H9 (cell line): ENCODE measurements at regions not wholly inside any gene's neighbourhood (a gene's known extent, or its start where the extent isn't known, plus 50 kb on each side); places are given as distances from the start of the nearest gene placed in this dataset.

Experiments used
- DNase-seq: peaks from one replicate; pipeline ENCODE4 v3.0.0-alpha.2; 2017
- H2AFZ ChIP-seq: one replicate; pipeline ENCODE4 v1.6.1; 2013; ENCODE audit warnings: mild to moderate bottlenecking, low read length, control low read depth, moderate library complexity
- H2AK5ac ChIP-seq: 2 replicates; pipeline ENCODE4 v1.6.1; 2013; ENCODE audit warnings: low read length, control low read depth, mixed read lengths; ENCODE audit not compliant: insufficient read length
- H2BK120ac ChIP-seq: one replicate; pipeline ENCODE4 v1.6.1; 2013; ENCODE audit warnings: low read depth, mild to moderate bottlenecking, low read length, control low read depth, inconsistent platforms; ENCODE audit not compliant: poor library complexity, severe bottlenecking
- H2BK12ac ChIP-seq: 2 replicates; pipeline ENCODE4 v1.6.1; 2013; ENCODE audit warnings: low read length, control low read depth, mixed read lengths, low read depth; ENCODE audit not compliant: insufficient read length
- H2BK15ac ChIP-seq: 2 replicates; pipeline ENCODE4 v1.6.1; 2013; ENCODE audit warnings: low read depth, low read length, control low read depth
- H2BK20ac ChIP-seq: one replicate; pipeline ENCODE4 v1.6.1; 2013; ENCODE audit warnings: low read depth, mild to moderate bottlenecking, low read length, control low read depth, inconsistent platforms; ENCODE audit not compliant: poor library complexity, severe bottlenecking
- H2BK5ac ChIP-seq: 2 replicates; pipeline ENCODE4 v1.6.1; 2013; ENCODE audit warnings: low read length, control low read depth, mixed read lengths; ENCODE audit not compliant: insufficient read length
- H3K14ac ChIP-seq: 2 replicates; pipeline ENCODE4 v1.6.1; 2013; ENCODE audit warnings: low read length, control low read depth; ENCODE audit not compliant: insufficient read depth
- H3K18ac ChIP-seq: 2 replicates; pipeline ENCODE4 v1.6.1; 2013; ENCODE audit warnings: low read depth, mild to moderate bottlenecking, mixed read lengths, low read length, control low read depth; ENCODE audit not compliant: insufficient read length
- H3K23ac ChIP-seq: 2 replicates; pipeline ENCODE4 v1.6.1; 2013; ENCODE audit warnings: low read length, control low read depth, mixed read lengths, low read depth; ENCODE audit not compliant: insufficient read length
- H3K23me2 ChIP-seq: 2 replicates; pipeline ENCODE4 v1.6.1; 2013; ENCODE audit warnings: low read depth, mild to moderate bottlenecking, mixed read lengths, low read length, control low read depth; ENCODE audit not compliant: insufficient read length, poor library complexity, severe bottlenecking
- H3K27ac ChIP-seq: 2 replicates; pipeline ENCODE4 v1.5.1; 2013; ENCODE audit warnings: low read length, control low read depth, mixed read lengths, low read depth; ENCODE audit not compliant: insufficient read length
- H3K27me3 ChIP-seq: 2 replicates; pipeline ENCODE4 v1.6.1; 2013; ENCODE audit warnings: low read length, control low read depth, inconsistent platforms; ENCODE audit not compliant: insufficient read depth
- H3K4ac ChIP-seq: 2 replicates; pipeline ENCODE4 v1.6.1; 2013; ENCODE audit warnings: low read depth, mild to moderate bottlenecking, control low read depth, inconsistent platforms, low read length, moderate library complexity
- H3K4me1 ChIP-seq: 2 replicates; pipeline ENCODE4 v1.6.1; 2013; ENCODE audit warnings: low read length, control low read depth, inconsistent platforms; ENCODE audit not compliant: insufficient read depth
- H3K4me2 ChIP-seq: 2 replicates; pipeline ENCODE4 v1.6.1; 2013; ENCODE audit warnings: low read length, control low read depth, mixed read lengths; ENCODE audit not compliant: insufficient read length, insufficient read depth
- H3K56ac ChIP-seq: 2 replicates; pipeline ENCODE4 v1.6.1; 2013; ENCODE audit warnings: low read depth, mild to moderate bottlenecking, mixed read lengths, low read length, control low read depth; ENCODE audit not compliant: insufficient read length
- H3K79me1 ChIP-seq: 2 replicates; pipeline ENCODE4 v1.6.1; 2013; ENCODE audit warnings: low read depth, mild to moderate bottlenecking, moderate library complexity, low read length, control low read depth, inconsistent platforms; ENCODE audit not compliant: insufficient read depth, poor library complexity, severe bottlenecking
- H3K79me2 ChIP-seq: 2 replicates; pipeline ENCODE4 v1.6.1; 2013; ENCODE audit warnings: low read length, control low read depth, inconsistent platforms; ENCODE audit not compliant: insufficient read depth
- H3K9ac ChIP-seq: 2 replicates; pipeline ENCODE4 v1.6.1; 2013; ENCODE audit warnings: low read length, control low read depth, mixed read lengths; ENCODE audit not compliant: insufficient read length; ENCODE audit errors: extremely low read depth
- H3K9me3 ChIP-seq: one replicate; pipeline ENCODE4 v1.6.1; 2013; ENCODE audit warnings: low read depth, low read length, inconsistent platforms; ENCODE audit not compliant: control insufficient read depth
- H3T11ph ChIP-seq: one replicate; pipeline ENCODE4 v1.6.1; 2013; ENCODE audit warnings: mild to moderate bottlenecking, low read length, control low read depth, inconsistent platforms
- H4K20me1 ChIP-seq: one replicate; pipeline ENCODE4 v1.6.1; 2013; ENCODE audit not compliant: control insufficient read depth, insufficient read length, insufficient read depth
- H4K5ac ChIP-seq: 2 replicates; pipeline ENCODE4 v1.6.1; 2013; ENCODE audit warnings: low read depth, mild to moderate bottlenecking, mixed read lengths, low read length, control low read depth; ENCODE audit not compliant: insufficient read length
- H4K8ac ChIP-seq: replicated peaks from 2 replicates; pipeline ENCODE4 v1.6.1; 2013; ENCODE audit warnings: low read length, control low read depth, mixed read lengths, low read depth; ENCODE audit not compliant: insufficient read length
- H4K91ac ChIP-seq: 2 replicates; pipeline ENCODE4 v1.6.1; 2013; ENCODE audit warnings: low read depth, mild to moderate bottlenecking, moderate library complexity, mixed read lengths, low read length, control low read depth; ENCODE audit not compliant: insufficient read length
- H3K27ac Mint-ChIP-seq, 3 experiments: 2 replicates in 2 of 3; 3 replicates in 1 of 3; pipeline ENCODE4 v1.8.0; 2020 to 2021; ENCODE audit warnings: mixed read lengths in 3 of 3, mild to moderate bottlenecking in 1 of 3, moderate library complexity in 1 of 3
- H3K27me3 Mint-ChIP-seq: 2 replicates; pipeline ENCODE4 v1.8.0; 2021; ENCODE audit warnings: low read depth, mild to moderate bottlenecking, moderate library complexity, mixed read lengths
- H3K36me3 Mint-ChIP-seq, 3 experiments: 2 replicates in 2 of 3; 3 replicates in 1 of 3; pipeline ENCODE4 v1.8.0; 2020 to 2021; ENCODE audit warnings: low read depth in 3 of 3, mixed read lengths in 3 of 3; ENCODE audit not compliant: insufficient read depth in 1 of 3
- H3K4me1 Mint-ChIP-seq, 2 experiments: 2 replicates each; pipeline ENCODE4 v1.8.0; 2020; ENCODE audit warnings: mixed read lengths in 2 of 2
- H3K4me3 Mint-ChIP-seq, 2 experiments: 2 replicates in 1 of 2; 3 replicates in 1 of 2; pipeline ENCODE4 v1.8.0; 2020 to 2021; ENCODE audit warnings: mild to moderate bottlenecking in 2 of 2, mixed read lengths in 2 of 2, moderate library complexity in 1 of 2
- H3K9me3 Mint-ChIP-seq, 2 experiments: 2 replicates in 1 of 2; 3 replicates in 1 of 2; pipeline ENCODE4 v1.8.0; 2020; ENCODE audit warnings: mild to moderate bottlenecking in 2 of 2, mixed read lengths in 2 of 2, moderate library complexity in 1 of 2
- WGBS: extraction: QIAGEN DNeasy Blood & Tissue Kit; methylation state at CpG from one replicate; pipeline ENCODE4 v1.1.7; 2013; ENCODE audit warnings: missing lambda C conversion rate, low lambda C conversion rate, mixed read lengths; ENCODE audit not compliant: insufficient read length; ENCODE audit errors: extremely low coverage; 5-methylcytosine and 5-hydroxymethylcytosine counted together
- TF ChIP-seq, protein P1 (sequence below): fragments of 200-600 bp; sonication (generic); conservative IDR thresholded peaks from 3 replicates; pipeline ENCODE4 v1.8.0; 2021; ENCODE audit warnings: antibody characterized with exemption, mild to moderate bottlenecking

DNA sequence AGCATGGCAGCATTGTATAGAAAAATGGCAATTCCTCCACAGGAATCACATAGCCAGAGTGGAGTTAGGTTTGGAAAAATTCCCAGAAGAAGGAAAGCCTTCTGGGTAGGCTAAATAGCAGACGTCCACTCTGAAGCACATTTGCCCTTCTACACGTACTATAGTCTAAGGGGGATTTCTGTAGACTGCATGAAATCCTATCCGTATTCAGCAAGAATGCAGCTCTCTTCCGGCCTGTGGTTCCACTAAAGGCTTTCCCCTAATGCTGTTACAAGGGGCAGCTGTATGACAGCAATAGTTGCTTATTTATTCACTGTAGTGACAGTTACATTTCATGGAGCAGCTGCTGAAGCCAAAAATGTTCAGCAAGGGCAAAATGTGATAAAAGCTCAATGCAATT is 263.6 kb downstream of the RWDD3 start:
- H3K4me2 ChIP-seq: no peak overlapping the region
- peaks cover 6 to 11% of the 10 kb centered on the region in 2 experiments for H3K4me1 Mint-ChIP-seq

More for the DNA sequence above, 263.6 kb downstream of the RWDD3 start:
- Histone ChIP-seq H4K5ac (no peak overlapping the region), H3K18ac (no peak overlapping the region), H3K23ac (no peak overlapping the region), H4K8ac (no peak overlapping the region), H3K79me2 (no peaks in the 10 kb centered on the region; the same call in 1 of the 2 replicates), H3K23me2 (no peaks in the 10 kb centered on the region), H2BK15ac (no peak overlapping the region), H2AFZ (no peak overlapping the region), H3K4me1 (peaks cover 5% of the 10 kb centered on the region), H3K79me1 (no peaks in the 10 kb centered on the region), H3T11ph (no peak overlapping the region), H3K27ac (no peak overlapping the region), H4K91ac (no peak overlapping the region), H2BK120ac (no peak overlapping the region), H2AK5ac (no peak overlapping the region), H3K9ac (no peak overlapping the region), H3K27me3 (no peaks in the 10 kb centered on the region), H3K4ac (no peak overlapping the region), H3K56ac (no peak overlapping the region), H3K14ac (no peak overlapping the region), H4K20me1 (no peaks in the 10 kb centered on the region), H2BK12ac (no peak overlapping the region), H2BK20ac (no peak overlapping the region), H3K9me3 (no peaks in the 10 kb centered on the region), H2BK5ac (no peak overlapping the region)
- Mint-ChIP-seq H3K27me3 (no peaks in the 10 kb centered on the region), H3K4me3 (no peak overlapping the region), H3K27ac (no peak overlapping the region), H3K36me3 (no peaks in the 10 kb centered on the region), H3K9me3 (no peaks in the 10 kb centered on the region)
- no peak for DNase-seq
- TF ChIP-seq, protein P1, sequence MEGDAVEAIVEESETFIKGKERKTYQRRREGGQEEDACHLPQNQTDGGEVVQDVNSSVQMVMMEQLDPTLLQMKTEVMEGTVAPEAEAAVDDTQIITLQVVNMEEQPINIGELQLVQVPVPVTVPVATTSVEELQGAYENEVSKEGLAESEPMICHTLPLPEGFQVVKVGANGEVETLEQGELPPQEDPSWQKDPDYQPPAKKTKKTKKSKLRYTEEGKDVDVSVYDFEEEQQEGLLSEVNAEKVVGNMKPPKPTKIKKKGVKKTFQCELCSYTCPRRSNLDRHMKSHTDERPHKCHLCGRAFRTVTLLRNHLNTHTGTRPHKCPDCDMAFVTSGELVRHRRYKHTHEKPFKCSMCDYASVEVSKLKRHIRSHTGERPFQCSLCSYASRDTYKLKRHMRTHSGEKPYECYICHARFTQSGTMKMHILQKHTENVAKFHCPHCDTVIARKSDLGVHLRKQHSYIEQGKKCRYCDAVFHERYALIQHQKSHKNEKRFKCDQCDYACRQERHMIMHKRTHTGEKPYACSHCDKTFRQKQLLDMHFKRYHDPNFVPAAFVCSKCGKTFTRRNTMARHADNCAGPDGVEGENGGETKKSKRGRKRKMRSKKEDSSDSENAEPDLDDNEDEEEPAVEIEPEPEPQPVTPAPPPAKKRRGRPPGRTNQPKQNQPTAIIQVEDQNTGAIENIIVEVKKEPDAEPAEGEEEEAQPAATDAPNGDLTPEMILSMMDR: no peak
- WGBS: no CpG with 5 or more reads among the region's 4 CpGs
